Right cardiac atrium (tissue), 5 donors: ENCODE measurements at regions not wholly inside any gene's neighbourhood (a gene's known extent, or its start where the extent isn't known, plus 50 kb on each side); places are given as distances from the start of the nearest gene placed in this dataset.
"Not testable (repeated sequence)": the region's sequence is repeated elsewhere in the genome, so short reads cannot be mapped to it uniquely, and the experiment has no call there.

Source experiments
- ATAC-seq, 2 donors: fragments of 200-7000 bp; cut with Tn5 transposase; one replicate each; pipeline versions ENCODE4 v1.8.0 to v1.9.1; 2020; ENCODE audit warnings: moderate library complexity in 2 of 2, mild to moderate bottlenecking in 1 of 2
- DNase-seq, 3 donors: peaks; one replicate each; pipeline ENCODE4 v3.0.0-alpha.2; 2020
- H3K27ac ChIP-seq: one replicate; pipeline ENCODE4 v1.5.1; 2013; ENCODE audit warnings: mild to moderate bottlenecking, low read length, control low read depth, moderate library complexity
- H3K27me3 ChIP-seq: one replicate; pipeline ENCODE4 v1.6.1; 2013; ENCODE audit not compliant: control insufficient read depth, insufficient read depth
- H3K4me1 ChIP-seq: one replicate; pipeline ENCODE4 v1.6.1; 2013; ENCODE audit warnings: low read length; ENCODE audit not compliant: control insufficient read depth, insufficient read depth
- H3K4me3 ChIP-seq: one replicate; pipeline ENCODE4 v1.5.1; 2013; ENCODE audit warnings: low read length, control low read depth
- H3K9me3 ChIP-seq: one replicate; pipeline ENCODE4 v1.6.1; 2013; ENCODE audit warnings: low read length; ENCODE audit not compliant: control insufficient read depth
- WGBS: extraction: QIAGEN DNeasy Blood & Tissue Kit; methylation state at CpG from one replicate; pipeline ENCODE4 v1.1.7; 2013; 5-methylcytosine and 5-hydroxymethylcytosine counted together
- intact Hi-C, 4 donors: fragments of 100-400 bp; cut with DNase I; formaldehyde crosslinking; loops; one replicate each; pipeline versions ENCODE4 v1.11.0 to v1.14.0; 2022 to 2023
- donor health status: healthy with polysubstance abuse.
- donor health status: DM: no; HTN: yes; CAD: no.
- donor health status: DM: no; HTN: no; CAD: no.
- donor health status: DM: no; HTN: yes; CAD: no; lungs with severe emphysema.
- donor health status: DM: yes; HTN: yes; CAD: no.

- 87% methylated on average over 6 of the region's 6 CpGs for WGBS
- no peak overlapping the region for H3K27ac ChIP-seq
Observed at GRCh38 chr5:58183078-58183785, 276.7 kb downstream of the PLK2 start.

GRCh38 chr5:58182287-58182841 lies 277.5 kb downstream of the PLK2 start:
- intact Hi-C loops, result no loop called here
- 57% methylated on average over 3 of the region's 3 CpGs for WGBS
- H3K4me1 ChIP-seq, result no peaks in the 10 kb centered on the region
- no peak overlapping the region for H3K4me3 ChIP-seq
- no peak overlapping the region for H3K27ac ChIP-seq
- ATAC-seq, result no peak
- H3K27me3 ChIP-seq, result no peaks in the 10 kb centered on the region
- no peak for DNase-seq
- H3K9me3 ChIP-seq, result no peaks in the 10 kb centered on the region

More at GRCh38 chr5:58183078-58183785, 276.7 kb downstream of the PLK2 start:
- intact Hi-C loops, result no loop called here
- Histone ChIP-seq H3K4me1 (no peaks in the 10 kb centered on the region), H3K27me3 (no peaks in the 10 kb centered on the region), H3K4me3 (no peak overlapping the region), H3K9me3 (no peaks in the 10 kb centered on the region)
- no peak for DNase-seq
- no peak for ATAC-seq

- Histone ChIP-seq H3K9me3 (no peaks in the 10 kb centered on the region), H3K27me3 (no peaks in the 10 kb centered on the region), H3K4me3 (no peak overlapping the region), H3K4me1 (no peaks in the 10 kb centered on the region), H3K27ac (no peak overlapping the region)
- 63% methylated on average over 6 of the region's 6 CpGs for WGBS
- intact Hi-C loops, result no loop called here
- DNase-seq, result no peak
- ATAC-seq, result peak in 1 of 2 donors; percentile 57
Observed at GRCh38 chr5:58181578-58182286, 278.2 kb downstream of the PLK2 start.

GRCh38 chr5:58172946-58173345 lies 286.9 kb downstream of the PLK2 start:
- no peaks in the 10 kb centered on the region for H3K4me1 ChIP-seq
- 98% methylated on average over 1 of the region's 1 CpG for WGBS
- H3K27ac ChIP-seq, result no peak overlapping the region
- DNase-seq, result no peak
- no peak overlapping the region for H3K4me3 ChIP-seq
- no peaks in the 10 kb centered on the region for H3K9me3 ChIP-seq
- intact Hi-C loops, result no loop called here
- no peaks in the 10 kb centered on the region for H3K27me3 ChIP-seq
- no peak for ATAC-seq

- Histone ChIP-seq H3K27me3 (no peaks in the 10 kb centered on the region), H3K27ac (no peak overlapping the region), H3K4me1 (no peaks in the 10 kb centered on the region), H3K4me3 (no peak overlapping the region), H3K9me3 (no peaks in the 10 kb centered on the region)
- WGBS, result 88% methylated on average over 3 of the region's 3 CpGs
- ATAC-seq (no peak), DNase-seq (no peak)
- intact Hi-C loops, result no loop called here
Observed at GRCh38 chr5:58165152-58165551, 294.7 kb downstream of the PLK2 start.

GRCh38 chr5:58161889-58162288 lies 298.0 kb downstream of the PLK2 start:
- H3K27me3 ChIP-seq, H3K9me3 ChIP-seq, ATAC-seq, H3K4me3 ChIP-seq, DNase-seq, intact Hi-C loops, H3K4me1 ChIP-seq, H3K27ac ChIP-seq: not testable (repeated sequence)
- WGBS, result 89% methylated on average over 6 of the region's 6 CpGs

- intact Hi-C loops, result no loop called here
- ATAC-seq, result peak in 1 of 2 donors; percentile 41
- Histone ChIP-seq H3K4me3 (no peak overlapping the region), H3K27me3 (no peaks in the 10 kb centered on the region), H3K27ac (no peak overlapping the region), H3K4me1 (no peaks in the 10 kb centered on the region), H3K9me3 (no peaks in the 10 kb centered on the region)
- WGBS, result 42% methylated on average over 8 of the region's 8 CpGs
- no peak for DNase-seq
Observed at GRCh38 chr5:58156973-58157701, 302.7 kb downstream of the PLK2 start.

GRCh38 chr5:58156361-58156760 lies 303.5 kb downstream of the PLK2 start:
- H3K9me3 ChIP-seq, result no peaks in the 10 kb centered on the region
- no peaks in the 10 kb centered on the region for H3K4me1 ChIP-seq
- intact Hi-C loops, result no loop called here
- no peak overlapping the region for H3K27ac ChIP-seq
- H3K27me3 ChIP-seq, result no peaks in the 10 kb centered on the region
- H3K4me3 ChIP-seq, result no peak overlapping the region
- peak in 1 of 3 donors; percentile 43 for DNase-seq
- ATAC-seq, result peak in 1 of 2 donors; percentile 83
- WGBS, result 37% methylated on average over 6 of the region's 6 CpGs

GRCh38 chr5:58153255-58153654 lies 306.6 kb downstream of the PLK2 start:
- Histone ChIP-seq H3K27me3 (no peaks in the 10 kb centered on the region), H3K4me1 (no peaks in the 10 kb centered on the region), H3K9me3 (no peaks in the 10 kb centered on the region), H3K27ac (no peak overlapping the region), H3K4me3 (no peak overlapping the region)
- intact Hi-C loops, result no loop called here
- 80% methylated on average over 7 of the region's 7 CpGs for WGBS
- ATAC-seq, result no peak
- no peak for DNase-seq

- Histone ChIP-seq H3K4me1 (no peaks in the 10 kb centered on the region), H3K27me3 (no peaks in the 10 kb centered on the region), H3K27ac (no peak overlapping the region), H3K4me3 (no peak overlapping the region), H3K9me3 (no peaks in the 10 kb centered on the region)
- intact Hi-C loops, result no loop called here
- DNase-seq (no peak), ATAC-seq (no peak)
- 96% methylated on average over 1 of the region's 1 CpG for WGBS
Observed at GRCh38 chr5:58151414-58151813, 308.5 kb downstream of the PLK2 start.

- no peak for DNase-seq
- Histone ChIP-seq H3K27me3 (no peaks in the 10 kb centered on the region), H3K27ac (no peak overlapping the region), H3K4me3 (no peak overlapping the region), H3K4me1 (no peaks in the 10 kb centered on the region), H3K9me3 (no peaks in the 10 kb centered on the region)
- ATAC-seq, result no peak
- intact Hi-C loops, result no loop called here
- WGBS, result 97% methylated on average over 2 of the region's 2 CpGs
Observed at GRCh38 chr5:58150926-58151325, 309.0 kb downstream of the PLK2 start.
